ENCODE measurements at regions not wholly inside any gene's neighbourhood (a gene's known extent, or its start where the extent isn't known, plus 50 kb on each side); places are given as distances from the start of the nearest gene placed in this dataset.
"Not testable (repeated sequence)": the region's sequence is repeated elsewhere in the genome, so short reads cannot be mapped to it uniquely, and the experiment has no call there.

- Histone ChIP-seq H3K79me2 (ENCODE audit: insufficient read depth, low read length) (no peaks in the 10 kb centered on the region), H3K4me2 (ENCODE audit: insufficient read depth, low read length) (peak overlapping the region; percentile 13), H3K4me1 (ENCODE audit: insufficient read depth, low read length) (peaks cover 2% of the 10 kb centered on the region), H3K9me3 (ENCODE audit: low read depth, low read length) (no peaks in the 10 kb centered on the region), H2AFZ (ENCODE audit: low read length) (no peak overlapping the region), H3K4me3 (ENCODE audit: insufficient read depth, low read length) (no peak overlapping the region), H3K27ac (ENCODE audit: low read depth, low read length) (no peak overlapping the region), H3K27me3 (ENCODE audit: insufficient read depth, low read length) (no peaks in the 10 kb centered on the region), H4K20me1 (ENCODE audit: insufficient read depth, low read length) (no peaks in the 10 kb centered on the region), H3K36me3 (ENCODE audit: insufficient read depth, low read length) (no peaks in the 10 kb centered on the region)
- TF ChIP-seq CTCF (IDR thresholded peaks at IDR 0.05; ENCODE audit: extremely low read depth, low read depth, low read length) = no peak
- peak; percentile 1 for DNase-seq (ENCODE audit: insufficient read length, low spot score, missing footprints)
These were observed 136.2 kb upstream of the FZD8 start for GRCh38 chr10:35778306-35778705.

GRCh38 chr10:35776557-35776956 is 134.5 kb upstream of the FZD8 start:
- H3K36me3 ChIP-seq (ENCODE audit: insufficient read depth, low read length); H3K27me3 ChIP-seq (ENCODE audit: insufficient read depth, low read length); H3K4me3 ChIP-seq (ENCODE audit: insufficient read depth, low read length); H4K20me1 ChIP-seq (ENCODE audit: insufficient read depth, low read length); H2AFZ ChIP-seq (ENCODE audit: low read length); H3K27ac ChIP-seq (ENCODE audit: low read depth, low read length); H3K4me2 ChIP-seq (ENCODE audit: insufficient read depth, low read length); DNase-seq (ENCODE audit: insufficient read length, low spot score, missing footprints); H3K9me3 ChIP-seq (ENCODE audit: low read depth, low read length); H3K79me2 ChIP-seq (ENCODE audit: insufficient read depth, low read length); H3K4me1 ChIP-seq (ENCODE audit: insufficient read depth, low read length): not testable (repeated sequence)

- Histone ChIP-seq H3K4me3 (ENCODE audit: insufficient read depth, low read length) (no peak overlapping the region), H2AFZ (ENCODE audit: low read length) (no peak overlapping the region), H3K9me3 (ENCODE audit: low read depth, low read length) (no peaks in the 10 kb centered on the region), H3K4me1 (ENCODE audit: insufficient read depth, low read length) (no peaks in the 10 kb centered on the region), H3K27ac (ENCODE audit: low read depth, low read length) (no peak overlapping the region), H3K36me3 (ENCODE audit: insufficient read depth, low read length) (no peaks in the 10 kb centered on the region), H3K79me2 (ENCODE audit: insufficient read depth, low read length) (no peaks in the 10 kb centered on the region), H3K4me2 (ENCODE audit: insufficient read depth, low read length) (no peak overlapping the region), H4K20me1 (ENCODE audit: insufficient read depth, low read length) (no peaks in the 10 kb centered on the region), H3K27me3 (ENCODE audit: insufficient read depth, low read length) (no peaks in the 10 kb centered on the region)
- no peak for TF ChIP-seq CTCF (IDR thresholded peaks at IDR 0.05; ENCODE audit: extremely low read depth, low read depth, low read length)
- no peak for DNase-seq (ENCODE audit: insufficient read length, low spot score, missing footprints)
These were observed 132.0 kb upstream of the FZD8 start for GRCh38 chr10:35774109-35774508.

GRCh38 chr10:35770817-35771355 is 128.8 kb upstream of the FZD8 start:
- no peak overlapping the region for H3K4me2 ChIP-seq (ENCODE audit: insufficient read depth, low read length)

More at GRCh38 chr10:35770817-35771355, 128.8 kb upstream of the FZD8 start:
- H3K9me3 ChIP-seq (ENCODE audit: low read depth, low read length) = no peaks in the 10 kb centered on the region
- H2AFZ ChIP-seq (ENCODE audit: low read length) = no peak overlapping the region
- no peak for TF ChIP-seq CTCF (IDR thresholded peaks at IDR 0.05; ENCODE audit: extremely low read depth, low read depth, low read length)
- H3K79me2 ChIP-seq (ENCODE audit: insufficient read depth, low read length) = no peaks in the 10 kb centered on the region
- H3K36me3 ChIP-seq (ENCODE audit: insufficient read depth, low read length) = no peaks in the 10 kb centered on the region
- no peaks in the 10 kb centered on the region for H3K27me3 ChIP-seq (ENCODE audit: insufficient read depth, low read length)
- H3K27ac ChIP-seq (ENCODE audit: low read depth, low read length) = no peak overlapping the region
- peaks cover 2% of the 10 kb centered on the region for H3K4me1 ChIP-seq (ENCODE audit: insufficient read depth, low read length)
- no peak overlapping the region for H3K4me3 ChIP-seq (ENCODE audit: insufficient read depth, low read length)
- H4K20me1 ChIP-seq (ENCODE audit: insufficient read depth, low read length) = no peaks in the 10 kb centered on the region
- DNase-seq (ENCODE audit: insufficient read length, low spot score, missing footprints) = no peak

Data from osteoblast (primary cell).